ENCODE measurements at regions not wholly inside any gene's neighbourhood (a gene's known extent, or its start where the extent isn't known, plus 50 kb on each side); places are given as distances from the start of the nearest gene placed in this dataset.

DNA sequence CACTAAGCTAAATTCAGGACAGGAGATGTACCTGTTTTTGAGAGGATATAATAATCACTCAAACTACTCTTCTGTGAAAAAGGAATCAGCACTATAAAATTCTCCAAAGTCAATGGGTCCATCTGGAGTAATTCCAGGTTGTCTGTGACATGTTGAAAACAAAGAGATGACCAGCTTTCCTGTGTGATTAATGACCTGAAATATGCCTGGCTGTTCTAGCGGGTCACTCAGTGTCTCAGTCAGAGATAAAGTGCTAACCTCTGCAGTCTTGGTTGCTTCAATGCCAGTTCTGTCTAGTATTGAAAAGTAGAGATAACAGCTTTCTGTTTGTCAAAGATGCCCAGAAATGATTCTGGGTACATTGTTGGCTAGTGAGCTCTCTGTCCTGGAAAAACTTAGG lies 722.6 kb upstream of the TENM4 start:
- no peak for TF ChIP-seq CTCF (IDR thresholded peaks at IDR 0.05)

- no peak for TF ChIP-seq CTCF (IDR thresholded peaks at IDR 0.05)
Measured at GRCh38 chr11:80163011-80163410, 722.2 kb upstream of the TENM4 start.

DNA sequence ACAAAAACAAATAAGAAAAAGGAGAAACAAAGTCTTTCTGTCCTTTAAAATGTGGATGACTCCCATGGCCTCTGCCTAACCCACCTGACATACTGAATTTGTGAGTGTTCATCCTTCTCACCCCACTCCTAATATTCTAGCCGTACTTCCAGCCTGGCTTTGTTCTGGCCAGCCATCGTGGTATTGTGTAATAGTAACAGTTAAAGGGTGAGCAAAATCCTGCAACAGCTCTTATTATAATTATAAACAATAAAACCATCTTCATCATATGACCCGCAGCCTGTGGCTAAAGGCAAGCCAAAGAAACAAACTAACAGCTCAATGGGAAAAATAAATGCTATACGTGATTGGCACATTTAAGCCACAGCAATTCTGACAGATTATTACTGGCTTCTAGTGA lies 721.6 kb upstream of the TENM4 start:
- TF ChIP-seq CTCF (IDR thresholded peaks at IDR 0.05) = no peak

DNA sequence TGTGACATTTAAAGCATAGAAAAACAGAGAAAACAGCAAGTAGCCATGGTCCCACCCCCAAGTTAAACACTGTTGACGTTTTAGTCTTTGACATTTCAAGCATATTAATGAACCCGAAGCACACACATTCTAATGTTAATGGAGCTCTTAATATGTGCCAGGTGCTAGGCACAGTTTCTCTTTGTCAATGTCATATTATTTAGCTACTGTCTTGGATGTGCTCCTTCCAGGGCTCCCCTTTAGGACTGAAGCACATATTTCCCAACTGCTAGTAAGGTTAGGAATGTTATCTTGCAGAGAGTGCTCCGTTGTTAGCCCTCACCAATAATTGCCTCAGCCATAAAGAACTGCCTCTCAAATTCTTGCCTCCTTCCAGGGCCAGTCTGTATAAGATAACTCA lies 716.6 kb upstream of the TENM4 start:
- TF ChIP-seq CTCF (IDR thresholded peaks at IDR 0.05) = no peak

DNA sequence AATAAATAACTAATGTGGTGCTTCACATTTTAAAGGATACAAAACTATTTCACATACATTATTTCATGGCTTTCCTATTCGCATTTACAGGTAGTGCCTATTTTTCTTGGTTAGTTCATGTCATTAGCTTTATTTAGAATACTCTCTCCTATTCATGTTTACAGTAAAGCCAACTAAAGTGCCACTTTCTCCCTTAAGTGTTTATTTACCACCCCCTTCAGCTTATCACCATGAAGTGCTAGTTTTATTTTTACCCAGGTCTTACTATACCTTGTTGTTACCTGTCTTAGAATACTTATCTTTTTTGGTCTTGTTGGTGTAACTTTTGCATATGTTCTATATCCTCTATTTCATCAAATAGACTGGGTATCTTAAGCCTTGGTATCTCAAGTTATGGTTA lies 715.2 kb upstream of the TENM4 start:
- TF ChIP-seq CTCF (IDR thresholded peaks at IDR 0.05) = no peak

DNA sequence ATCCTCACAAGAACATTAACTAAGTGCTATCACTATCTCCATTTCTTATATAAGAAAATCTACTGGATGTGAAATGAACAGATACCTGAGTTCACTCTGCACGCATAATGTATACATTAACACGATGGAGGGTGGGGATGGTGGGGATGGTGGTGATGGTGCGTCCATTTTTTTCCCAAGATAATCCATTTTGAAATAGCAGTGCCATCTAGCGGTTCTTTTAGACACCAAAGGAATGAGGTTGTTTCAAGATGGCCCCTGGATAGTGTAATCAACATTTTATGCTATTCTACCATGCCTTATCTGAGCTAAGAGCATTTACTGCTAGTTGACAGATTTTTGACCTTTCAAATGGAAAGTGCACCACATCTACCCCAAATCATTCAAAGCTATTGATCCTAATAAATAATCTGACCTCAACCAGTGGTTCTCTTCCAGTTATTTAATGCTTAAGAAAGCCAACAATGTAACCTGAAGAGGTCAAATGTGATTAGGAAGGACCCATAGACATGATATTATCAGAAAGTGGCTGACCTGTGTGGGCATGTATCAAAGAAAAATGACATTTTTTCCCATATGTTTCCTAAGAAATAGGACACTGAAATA lies 714.7 kb upstream of the TENM4 start:
- TF ChIP-seq CTCF (IDR thresholded peaks at IDR 0.05) = peak; percentile 67

GRCh38 chr11:80146232-80146631 lies 705.4 kb upstream of the TENM4 start:
- no peak for TF ChIP-seq CTCF (IDR thresholded peaks at IDR 0.05)
